Lung (tissue), 11 donors: ENCODE measurements at regions not wholly inside any gene's neighbourhood (a gene's known extent, or its start where the extent isn't known, plus 50 kb on each side); places are given as distances from the start of the nearest gene placed in this dataset.

Experiments used
- ATAC-seq: fragments of 200-7000 bp; cut with Tn5 transposase; one replicate; pipeline ENCODE4 v1.9.1; 2020; ENCODE audit warnings: moderate number of reproducible peaks; ENCODE audit not compliant: insufficient read depth, low FRiP score
- DNase-seq, 3 donors: peaks; one replicate each; pipeline ENCODE4 v3.0.0-alpha.2; 2013 to 2017
- H3K27ac ChIP-seq, 2 donors: one replicate each; pipeline ENCODE4 v1.5.1; 2013; ENCODE audit warnings: mild to moderate bottlenecking in 2 of 2, moderate library complexity in 2 of 2, control low read depth in 1 of 2, inconsistent platforms in 1 of 2, low read depth in 1 of 2, low read length in 1 of 2
- H3K27me3 ChIP-seq, 3 donors: one replicate each; pipeline ENCODE4 v1.5.1; 2013; ENCODE audit warnings: low read length in 2 of 3; ENCODE audit not compliant: control insufficient read depth in 3 of 3, insufficient read depth in 3 of 3
- H3K36me3 ChIP-seq, 4 donors: one replicate each; pipeline ENCODE4 v1.5.1; 2013; ENCODE audit warnings: low read length in 4 of 4, mild to moderate bottlenecking in 1 of 4, moderate library complexity in 1 of 4; ENCODE audit not compliant: control insufficient read depth in 4 of 4, insufficient read depth in 4 of 4
- H3K4me1 ChIP-seq, 5 donors: one replicate each; pipeline ENCODE4 v1.5.1; 2013; ENCODE audit warnings: low read length in 5 of 5, mild to moderate bottlenecking in 2 of 5, moderate library complexity in 1 of 5; ENCODE audit not compliant: control insufficient read depth in 5 of 5, insufficient read depth in 5 of 5
- H3K4me3 ChIP-seq: one replicate; pipeline ENCODE4 v1.5.1; 2013; ENCODE audit warnings: mild to moderate bottlenecking, control low read depth, moderate library complexity
- H3K9ac ChIP-seq, 2 donors: one replicate each; pipeline ENCODE4 v1.5.1; 2013; ENCODE audit warnings: low read length in 2 of 2, control low read depth in 1 of 2; ENCODE audit not compliant: insufficient read depth in 1 of 2
- H3K9me3 ChIP-seq, 4 donors: one replicate each; pipeline ENCODE4 v1.5.1; 2013; ENCODE audit warnings: low read length in 3 of 4, mild to moderate bottlenecking in 1 of 4, moderate library complexity in 1 of 4; ENCODE audit not compliant: control insufficient read depth in 4 of 4, insufficient read depth in 3 of 4
- WGBS, 2 donors: extraction: QIAGEN DNeasy Blood & Tissue Kit; methylation state at CpG; one replicate each; pipeline ENCODE4 v1.1.7; 2013; 5-methylcytosine and 5-hydroxymethylcytosine counted together
- TF ChIP-seq, protein P1 (sequence below): IDR thresholded peaks from 2 replicates; pipeline ENCODE4 v1.5.1; 2012; ENCODE audit warnings: mild to moderate bottlenecking; ENCODE audit errors: control extremely low read depth, extremely low read depth
- donor health status: control.
- donor health status: control.
- donor health status: Bipolar disorder and iron deficiency.
- donor health status: healthy.
- donor health status: DM: yes; HTN: yes; CAD: no.

DNA sequence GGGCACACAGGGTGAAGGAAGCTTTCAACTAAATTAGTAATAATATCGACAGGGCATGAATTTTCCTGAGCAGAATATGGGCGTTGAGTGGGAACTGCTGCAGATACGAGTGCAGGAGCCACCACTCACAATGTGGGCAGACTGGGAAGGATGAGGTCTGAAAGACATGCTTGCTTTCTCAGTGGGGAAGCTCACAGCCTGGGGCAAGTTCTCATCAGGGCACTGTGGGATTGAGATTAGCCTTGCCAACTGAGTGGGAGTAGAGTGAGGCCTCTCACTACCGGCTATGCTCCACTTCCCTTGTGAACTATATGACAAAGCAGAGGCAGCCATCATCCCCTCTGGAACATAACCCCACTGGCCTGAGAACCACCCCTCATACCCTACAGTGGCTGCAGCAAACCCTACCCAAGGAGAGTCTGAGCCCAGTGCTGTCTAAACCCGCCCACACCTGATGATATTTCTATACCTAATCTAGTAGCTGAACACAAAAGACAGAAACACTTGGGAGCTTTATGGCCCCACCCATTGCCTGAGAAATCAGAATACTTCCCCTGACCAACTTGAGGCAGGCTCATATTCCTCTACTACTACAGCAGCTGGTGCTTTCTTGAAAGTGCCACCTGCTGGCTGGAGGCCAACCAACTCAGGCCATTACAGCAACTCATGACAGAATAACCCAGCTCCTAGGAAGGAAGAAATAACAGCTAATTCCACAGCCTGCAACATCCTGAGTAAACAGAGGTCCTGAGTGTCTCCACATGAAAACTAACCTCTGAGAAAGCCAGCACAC lies 173.7 kb upstream of the SPEF2 start:
- no peak for DNase-seq
- Histone ChIP-seq H3K27me3 (no peaks in the 10 kb centered on the region), H3K4me1 (no peaks in the 10 kb centered on the region), H3K4me3 (no peak overlapping the region), H3K36me3 (no peaks in the 10 kb centered on the region), H3K9me3 (peaks cover 0 to 3% (median 0%) of the 10 kb centered on the region in 4 donors), H3K9ac (no peak overlapping the region), H3K27ac (no peak overlapping the region)
- 93 to 97% methylated on average over 5 of the region's 5 CpGs for WGBS, 2 donors
- no peak for ATAC-seq
- TF ChIP-seq, protein P1, sequence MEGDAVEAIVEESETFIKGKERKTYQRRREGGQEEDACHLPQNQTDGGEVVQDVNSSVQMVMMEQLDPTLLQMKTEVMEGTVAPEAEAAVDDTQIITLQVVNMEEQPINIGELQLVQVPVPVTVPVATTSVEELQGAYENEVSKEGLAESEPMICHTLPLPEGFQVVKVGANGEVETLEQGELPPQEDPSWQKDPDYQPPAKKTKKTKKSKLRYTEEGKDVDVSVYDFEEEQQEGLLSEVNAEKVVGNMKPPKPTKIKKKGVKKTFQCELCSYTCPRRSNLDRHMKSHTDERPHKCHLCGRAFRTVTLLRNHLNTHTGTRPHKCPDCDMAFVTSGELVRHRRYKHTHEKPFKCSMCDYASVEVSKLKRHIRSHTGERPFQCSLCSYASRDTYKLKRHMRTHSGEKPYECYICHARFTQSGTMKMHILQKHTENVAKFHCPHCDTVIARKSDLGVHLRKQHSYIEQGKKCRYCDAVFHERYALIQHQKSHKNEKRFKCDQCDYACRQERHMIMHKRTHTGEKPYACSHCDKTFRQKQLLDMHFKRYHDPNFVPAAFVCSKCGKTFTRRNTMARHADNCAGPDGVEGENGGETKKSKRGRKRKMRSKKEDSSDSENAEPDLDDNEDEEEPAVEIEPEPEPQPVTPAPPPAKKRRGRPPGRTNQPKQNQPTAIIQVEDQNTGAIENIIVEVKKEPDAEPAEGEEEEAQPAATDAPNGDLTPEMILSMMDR, result no peak

DNA sequence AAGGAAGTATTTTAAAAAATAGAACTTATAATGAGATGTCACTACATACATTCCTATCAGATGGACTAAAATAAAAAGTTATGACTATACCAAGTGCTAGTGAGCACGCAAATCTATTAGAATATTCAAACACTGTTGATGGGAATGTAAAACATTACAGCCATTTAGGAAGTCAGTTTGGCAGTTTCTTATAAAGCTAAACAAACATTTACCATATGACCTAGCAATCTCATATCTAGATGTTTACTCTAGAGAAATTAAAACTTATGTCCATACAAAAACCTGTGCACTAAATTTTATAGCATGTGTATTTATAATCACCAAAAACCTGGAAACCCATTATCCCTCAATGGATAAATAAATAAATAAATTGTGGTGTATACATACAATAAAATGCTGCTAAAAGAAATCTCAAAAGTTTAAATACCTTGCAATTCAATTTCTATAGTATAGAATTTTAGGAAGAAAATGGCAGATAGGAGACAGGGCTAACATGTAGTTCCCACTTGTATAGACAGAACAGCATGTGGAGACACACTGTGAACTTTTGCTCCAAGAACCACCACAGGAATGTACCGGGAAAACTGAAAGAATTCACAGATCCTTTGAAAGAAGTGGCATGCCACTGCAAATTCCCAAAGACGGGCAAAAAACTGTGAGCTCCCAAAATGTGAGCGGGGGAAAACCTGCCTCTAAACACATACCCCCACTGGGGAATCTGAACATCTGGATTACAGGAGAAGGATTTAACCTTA lies 174.6 kb upstream of the SPEF2 start:
- Histone ChIP-seq H3K4me1 (no peaks in the 10 kb centered on the region), H3K27ac (no peak overlapping the region), H3K27me3 (no peaks in the 10 kb centered on the region), H3K36me3 (no peaks in the 10 kb centered on the region), H3K9me3 (peaks cover 0 to 3% (median 0%) of the 10 kb centered on the region in 4 donors), H3K9ac (no peak overlapping the region), H3K4me3 (no peak overlapping the region)
- ATAC-seq (no peak), DNase-seq (no peak)
- TF ChIP-seq, protein P1, result no peak
- 64 to 94% methylated on average over 4 of the region's 4 CpGs for WGBS, 2 donors

DNA sequence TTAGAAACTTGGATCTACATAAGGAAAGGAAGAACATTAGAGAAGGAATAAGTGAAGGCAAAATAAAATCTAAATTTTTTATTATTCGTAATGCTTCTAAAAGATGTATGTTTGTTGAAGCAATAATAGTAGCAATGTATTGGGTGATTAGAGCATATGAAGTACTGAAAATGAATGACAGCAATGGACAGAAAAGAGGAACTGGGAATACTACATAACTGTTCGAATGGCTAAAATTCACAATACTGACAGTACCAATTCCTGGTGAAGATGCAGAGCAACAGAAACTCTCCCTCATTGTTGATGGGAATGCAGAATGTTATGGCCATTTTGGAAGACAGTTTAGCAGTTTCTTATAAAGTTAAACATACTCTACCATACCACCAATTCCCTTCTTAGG lies 177.3 kb upstream of the SPEF2 start:
- Histone ChIP-seq H3K27me3 (no peaks in the 10 kb centered on the region), H3K4me3 (no peak overlapping the region), H3K4me1 (no peaks in the 10 kb centered on the region), H3K9ac (no peak overlapping the region), H3K36me3 (no peaks in the 10 kb centered on the region), H3K27ac (no peak overlapping the region), H3K9me3 (peaks cover 0 to 3% (median 0%) of the 10 kb centered on the region in 4 donors)
- no peak for DNase-seq
- ATAC-seq, result no peak
- TF ChIP-seq, protein P1, result no peak
- 66 to 86% methylated on average over 2 of the region's 2 CpGs for WGBS, 2 donors
